ENCODE measurements at regions not wholly inside any gene's neighbourhood (a gene's known extent, or its start where the extent isn't known, plus 50 kb on each side); places are given as distances from the start of the nearest gene placed in this dataset.

- TF ChIP-seq POLR2A (IDR thresholded peaks at IDR 0.05), result no peak
- TF ChIP-seq CTCF (IDR thresholded peaks at IDR 0.05), result no peak
Observed at GRCh38 chr2:81658227-81658626, 1353.7 kb upstream of the LRRTM1 start.

All from upper lobe of left lung (tissue), 4 donors.